Trophoblast cell (in vitro differentiated cells and primary cell): ENCODE measurements at regions not wholly inside any gene's neighbourhood (a gene's known extent, or its start where the extent isn't known, plus 50 kb on each side); places are given as distances from the start of the nearest gene placed in this dataset.

Experiments
- DNase-seq, 2 donors: peaks; one replicate each; pipeline ENCODE4 v3.0.0-alpha.2; 2016
- H2AFZ ChIP-seq: 2 replicates; pipeline ENCODE4 v1.6.1; 2013; ENCODE audit warnings: low read length, moderate library complexity, mild to moderate bottlenecking; ENCODE audit not compliant: insufficient read depth, poor library complexity
- H2AK5ac ChIP-seq: 2 replicates; pipeline ENCODE4 v1.6.1; 2013; ENCODE audit warnings: mild to moderate bottlenecking, low read length
- H2BK120ac ChIP-seq: 2 replicates; pipeline ENCODE4 v1.6.1; 2013; ENCODE audit warnings: low read length, mild to moderate bottlenecking, moderate library complexity; ENCODE audit not compliant: insufficient read depth, poor library complexity
- H2BK12ac ChIP-seq: 2 replicates; pipeline ENCODE4 v1.6.1; 2013; ENCODE audit warnings: mild to moderate bottlenecking, low read length, moderate library complexity
- H2BK5ac ChIP-seq: 2 replicates; pipeline ENCODE4 v1.6.1; 2013; ENCODE audit warnings: low read length, low read depth, moderate library complexity, mild to moderate bottlenecking; ENCODE audit not compliant: poor library complexity
- H3K14ac ChIP-seq: 2 replicates; pipeline ENCODE4 v1.6.1; 2013; ENCODE audit warnings: mild to moderate bottlenecking, low read length
- H3K18ac ChIP-seq: 2 replicates; pipeline ENCODE4 v1.6.1; 2013; ENCODE audit warnings: mild to moderate bottlenecking, low read length
- H3K23ac ChIP-seq: 2 replicates; pipeline ENCODE4 v1.6.1; 2013; ENCODE audit warnings: low read length
- H3K27ac ChIP-seq: 2 replicates; pipeline ENCODE4 v1.5.1; 2013; ENCODE audit warnings: low read depth, mild to moderate bottlenecking, inconsistent platforms, low read length, moderate library complexity
- H3K27me3 ChIP-seq: 2 replicates; pipeline ENCODE4 v1.6.1; 2013; ENCODE audit warnings: inconsistent platforms, mild to moderate bottlenecking, low read length, moderate library complexity; ENCODE audit not compliant: insufficient read depth
- H3K36me3 ChIP-seq, 2 experiments: 1 replicate in 1 of 2; 2 replicates in 1 of 2; pipeline ENCODE4 v1.6.1; 2013; ENCODE audit warnings: low read length in 2 of 2, mild to moderate bottlenecking in 2 of 2, moderate library complexity in 1 of 2; ENCODE audit not compliant: insufficient read depth in 2 of 2, control insufficient read depth in 1 of 2
- H3K4ac ChIP-seq: 2 replicates; pipeline ENCODE4 v1.6.1; 2013; ENCODE audit warnings: low read depth, mild to moderate bottlenecking, low read length, moderate library complexity
- H3K4me1 ChIP-seq, 2 experiments: 1 replicate in 1 of 2; 2 replicates in 1 of 2; pipeline ENCODE4 v1.6.1; 2013; ENCODE audit warnings: low read length in 2 of 2, mild to moderate bottlenecking in 2 of 2, moderate library complexity in 1 of 2; ENCODE audit not compliant: insufficient read depth in 2 of 2, control insufficient read depth in 1 of 2
- H3K4me2 ChIP-seq: 2 replicates; pipeline ENCODE4 v1.6.1; 2013; ENCODE audit warnings: inconsistent platforms, mild to moderate bottlenecking, low read length, moderate library complexity
- H3K4me3 ChIP-seq: 2 replicates; pipeline ENCODE4 v1.5.1; 2013; ENCODE audit warnings: mild to moderate bottlenecking, low read depth, low read length, inconsistent platforms
- H3K79me1 ChIP-seq: one replicate; pipeline ENCODE4 v1.6.1; 2013; ENCODE audit warnings: low read length
- H3K79me2 ChIP-seq: 2 replicates; pipeline ENCODE4 v1.6.1; 2013; ENCODE audit warnings: low read length, mild to moderate bottlenecking; ENCODE audit not compliant: control insufficient read depth, insufficient read depth, poor library complexity
- H3K9ac ChIP-seq: 2 replicates; pipeline ENCODE4 v1.6.1; 2013; ENCODE audit warnings: mild to moderate bottlenecking, low read length
- H3K9me3 ChIP-seq: 2 replicates; pipeline ENCODE4 v1.6.1; 2013; ENCODE audit warnings: low read depth, mild to moderate bottlenecking, control low read depth, inconsistent platforms, low read length; ENCODE audit not compliant: insufficient read depth
- H4K12ac ChIP-seq: 2 replicates; pipeline ENCODE4 v1.6.1; 2013; ENCODE audit warnings: low read depth, mild to moderate bottlenecking, low read length, moderate library complexity
- H4K8ac ChIP-seq: 2 replicates; pipeline ENCODE4 v1.6.1; 2013; ENCODE audit warnings: low read depth, mild to moderate bottlenecking, low read length, moderate library complexity
- H4K91ac ChIP-seq: one replicate; pipeline ENCODE4 v1.6.1; 2013; ENCODE audit warnings: low read depth, mild to moderate bottlenecking, low read length, moderate library complexity
- whole genome bisulfite sequencing: extraction: QIAGEN DNeasy Blood & Tissue Kit; methylation state at CpG from one replicate; pipeline ENCODE4 v1.1.7; 2013; ENCODE audit warnings: missing lambda C conversion rate; ENCODE audit not compliant: insufficient read length, insufficient coverage; ENCODE audit errors: extremely low coverage; 5-methylcytosine and 5-hydroxymethylcytosine counted together

- Histone ChIP-seq H2BK120ac (no peak overlapping the region), H2AK5ac (no peak overlapping the region), H2BK5ac (no peak overlapping the region), H3K4ac (no peak overlapping the region), H3K4me1 (no peaks in the 10 kb centered on the region), H3K27me3 (no peaks in the 10 kb centered on the region), H2BK12ac (no peak overlapping the region), H4K12ac (no peak overlapping the region), H3K27ac (no peak overlapping the region), H3K79me2 (no peaks in the 10 kb centered on the region), H3K36me3 (no peaks in the 10 kb centered on the region), H3K23ac (no peak overlapping the region), H2AFZ (no peak overlapping the region), H3K14ac (no peak overlapping the region), H3K18ac (no peak overlapping the region), H3K9ac (no peak overlapping the region), H3K4me2 (no peak overlapping the region), H3K4me3 (no peak overlapping the region), H4K8ac (no peak overlapping the region), H3K79me1 (no peaks in the 10 kb centered on the region), H3K9me3 (peaks cover 2% of the 10 kb centered on the region), H4K91ac (no peak overlapping the region)
- no CpG with 5 or more reads among the region's 1 CpG for whole genome bisulfite sequencing
- no peak for DNase-seq
Measured at GRCh38 chr7:69467826-69468225, 130.4 kb upstream of the AUTS2 start.

- H2AFZ ChIP-seq, result no peak overlapping the region
- H4K8ac ChIP-seq, result no peak overlapping the region
- peak; percentile 29 to 79 for DNase-seq
- no CpG with 5 or more reads among the region's 5 CpGs for WGBS
- H2BK12ac ChIP-seq, result no peak overlapping the region
- H3K4ac ChIP-seq, result no peak overlapping the region
- H2BK5ac ChIP-seq, result no peak overlapping the region
- H3K9me3 ChIP-seq, result no peaks in the 10 kb centered on the region
- no peak overlapping the region for H3K4me2 ChIP-seq
- no peaks in the 10 kb centered on the region for H3K79me2 ChIP-seq
- no peak overlapping the region for H3K27ac ChIP-seq
- H3K9ac ChIP-seq, result no peak overlapping the region
- no peak overlapping the region for H4K91ac ChIP-seq
- H2BK120ac ChIP-seq, result no peak overlapping the region
- no peak overlapping the region for H4K12ac ChIP-seq
- H3K23ac ChIP-seq, result no peak overlapping the region
- no peaks in the 10 kb centered on the region for H3K4me1 ChIP-seq
- H3K18ac ChIP-seq, result no peak overlapping the region
- no peak overlapping the region for H3K14ac ChIP-seq
- H3K79me1 ChIP-seq, result no peaks in the 10 kb centered on the region
- H2AK5ac ChIP-seq, result no peak overlapping the region
- H3K4me3 ChIP-seq, result no peak overlapping the region
- no peaks in the 10 kb centered on the region for H3K27me3 ChIP-seq
- H3K36me3 ChIP-seq, result no peaks in the 10 kb centered on the region
Measured at GRCh38 chr7:69476416-69476815, 121.9 kb upstream of the AUTS2 start.

DNA sequence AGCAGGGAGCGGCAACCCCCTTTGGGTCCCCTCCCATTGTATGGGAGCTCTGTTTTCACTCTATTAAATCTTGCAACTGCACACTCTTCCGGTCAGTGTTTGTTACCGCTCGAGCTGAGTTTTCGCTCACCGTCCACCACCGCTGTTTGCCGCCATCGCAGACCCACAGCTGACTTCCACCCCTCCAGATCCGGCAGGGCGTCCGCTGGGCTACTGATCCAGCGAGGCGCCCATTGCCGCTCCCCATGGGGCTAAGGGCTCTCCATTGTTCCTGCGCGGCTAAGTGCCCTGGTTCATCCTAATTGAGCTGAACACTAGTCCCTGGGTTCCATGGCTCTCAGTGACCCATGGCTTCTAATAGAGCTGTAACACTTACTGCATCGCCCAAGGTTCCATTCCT is 115.6 kb upstream of the AUTS2 start:
- H3K36me3 ChIP-seq, result no peaks in the 10 kb centered on the region
- H4K12ac ChIP-seq, result no peak overlapping the region
- no peak overlapping the region for H2BK120ac ChIP-seq
- H3K18ac ChIP-seq, result no peak overlapping the region
- no peak overlapping the region for H3K9ac ChIP-seq
- H3K9me3 ChIP-seq, result no peaks in the 10 kb centered on the region
- no peak overlapping the region for H2BK12ac ChIP-seq
- H3K14ac ChIP-seq, result no peak overlapping the region
- H3K4me1 ChIP-seq, result no peaks in the 10 kb centered on the region
- H4K8ac ChIP-seq, result no peak overlapping the region
- no peak overlapping the region for H3K4me2 ChIP-seq
- H2AK5ac ChIP-seq, result no peak overlapping the region
- H3K4me3 ChIP-seq, result no peak overlapping the region
- no peaks in the 10 kb centered on the region for H3K79me1 ChIP-seq
- WGBS, result no CpG with 5 or more reads among the region's 18 CpGs
- no peak overlapping the region for H3K27ac ChIP-seq
- H3K79me2 ChIP-seq, result no peaks in the 10 kb centered on the region
- no peaks in the 10 kb centered on the region for H3K27me3 ChIP-seq
- H4K91ac ChIP-seq, result no peak overlapping the region
- H3K23ac ChIP-seq, result no peak overlapping the region
- no peak overlapping the region for H3K4ac ChIP-seq
- DNase-seq, result no peak
- no peak overlapping the region for H2AFZ ChIP-seq
- H2BK5ac ChIP-seq, result no peak overlapping the region

DNA sequence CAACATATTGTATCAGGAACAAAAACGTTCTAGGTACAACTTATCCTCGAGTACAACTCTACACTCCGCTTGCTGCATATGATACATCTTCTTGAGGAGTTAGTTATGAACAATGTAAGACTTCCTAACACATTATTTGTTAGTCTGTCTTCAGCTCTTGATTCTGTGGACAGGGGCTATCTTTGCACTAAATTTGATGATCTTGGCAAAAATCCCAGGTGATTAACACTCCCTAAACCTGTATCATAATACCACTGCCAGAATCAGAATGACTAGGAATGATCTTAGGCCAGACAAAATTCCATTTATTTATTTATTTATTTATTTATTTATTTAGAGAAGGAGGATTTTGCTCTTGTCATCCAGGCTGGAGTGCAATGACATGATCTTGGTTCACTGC is 108.7 kb upstream of the AUTS2 start:
- H3K23ac ChIP-seq, result no peak overlapping the region
- H4K91ac ChIP-seq, result no peak overlapping the region
- H3K79me1 ChIP-seq, result no peaks in the 10 kb centered on the region
- no CpG with 5 or more reads among the region's 3 CpGs for WGBS
- no peak overlapping the region for H3K9ac ChIP-seq
- H3K14ac ChIP-seq, result no peak overlapping the region
- H2BK5ac ChIP-seq, result no peak overlapping the region
- H3K18ac ChIP-seq, result no peak overlapping the region
- H3K36me3 ChIP-seq, result no peaks in the 10 kb centered on the region
- no peak overlapping the region for H2BK120ac ChIP-seq
- no peaks in the 10 kb centered on the region for H3K9me3 ChIP-seq
- DNase-seq, result no peak
- H4K12ac ChIP-seq, result no peak overlapping the region
- no peak overlapping the region for H3K4ac ChIP-seq
- no peak overlapping the region for H3K4me2 ChIP-seq
- no peaks in the 10 kb centered on the region for H3K27me3 ChIP-seq
- no peak overlapping the region for H3K27ac ChIP-seq
- H2AFZ ChIP-seq, result no peak overlapping the region
- no peaks in the 10 kb centered on the region for H3K4me1 ChIP-seq
- H2BK12ac ChIP-seq, result no peak overlapping the region
- H4K8ac ChIP-seq, result no peak overlapping the region
- H2AK5ac ChIP-seq, result no peak overlapping the region
- no peak overlapping the region for H3K4me3 ChIP-seq
- H3K79me2 ChIP-seq, result no peaks in the 10 kb centered on the region
